ENCODE measurements at regions not wholly inside any gene's neighbourhood (a gene's known extent, or its start where the extent isn't known, plus 50 kb on each side); places are given as distances from the start of the nearest gene placed in this dataset.

DNA sequence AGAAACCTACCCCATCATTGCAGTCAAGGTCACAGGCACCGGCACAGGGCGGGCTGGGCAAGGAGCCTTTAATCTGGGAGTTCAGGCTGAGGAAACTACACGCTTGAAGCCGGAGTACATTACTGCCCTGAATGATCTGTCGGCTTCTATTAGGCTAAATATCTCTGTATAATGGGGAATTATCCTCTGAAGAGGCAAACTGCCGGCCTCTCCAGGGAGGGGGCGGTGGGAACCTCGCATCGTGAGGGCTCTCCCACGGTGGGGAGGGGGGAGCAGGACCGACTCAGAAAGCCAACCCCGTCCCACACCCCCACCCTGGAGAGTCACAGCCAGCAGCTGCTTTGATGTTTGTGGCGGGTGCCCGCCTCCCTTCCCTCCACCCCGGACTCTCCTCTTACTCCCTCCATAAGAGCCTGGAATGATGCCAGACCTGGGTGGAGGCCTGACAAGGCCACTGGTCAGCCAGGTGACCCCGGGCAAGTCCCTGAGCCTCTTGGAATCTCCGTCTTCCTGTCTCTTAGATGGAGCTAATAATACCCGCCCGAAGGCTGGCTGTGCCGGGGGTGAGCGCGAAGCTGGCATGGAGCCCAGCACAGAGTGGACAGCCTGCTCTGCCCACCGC lies 63.4 kb upstream of the LINGO1 start:
- TF ChIP-seq LEF1 (IDR thresholded peaks at IDR 0.05; ENCODE audit: borderline replicate concordance) (no peak), BHLHE40 (IDR thresholded peaks at IDR 0.05; ENCODE audit: borderline replicate concordance) (no peak), FOXM1 (IDR thresholded peaks at IDR 0.05; ENCODE audit: borderline replicate concordance) (no peak), FOXK2 (IDR thresholded peaks at IDR 0.05) (no peak), SP1 (IDR thresholded peaks at IDR 0.05) (no peak), TARDBP (IDR thresholded peaks at IDR 0.05) (no peak), HDGF (IDR thresholded peaks at IDR 0.05; ENCODE audit: borderline replicate concordance) (no peak), FOXA1 (IDR thresholded peaks at IDR 0.05) (no peak), SUZ12 (IDR thresholded peaks at IDR 0.05) (no peak), ELF4 (IDR thresholded peaks at IDR 0.05) (no peak), ARNT (IDR thresholded peaks at IDR 0.05) (no peak)

Measured in HEK293T (cell line).